ENCODE measurements at regions not wholly inside any gene's neighbourhood (a gene's known extent, or its start where the extent isn't known, plus 50 kb on each side); places are given as distances from the start of the nearest gene placed in this dataset.

DNA sequence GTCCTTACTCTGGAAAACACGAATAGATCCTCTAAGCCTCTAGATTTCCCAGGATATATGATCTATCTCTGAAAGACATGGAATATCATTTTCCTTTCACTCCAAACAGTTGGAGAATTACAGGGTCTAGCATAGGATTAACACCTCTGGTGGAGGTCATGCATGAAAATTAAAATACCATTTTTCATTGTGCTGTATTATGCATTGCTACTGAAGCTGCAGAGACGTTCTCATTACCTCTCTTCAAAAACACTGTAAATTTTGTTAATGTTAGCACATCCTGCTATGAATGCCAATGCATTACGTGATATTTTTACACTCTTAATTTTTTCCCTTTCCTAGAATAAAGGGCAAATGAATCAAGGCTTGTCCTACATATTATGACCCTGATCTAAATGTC is 558.6 kb downstream of the TBC1D32 start:
- no peaks in the 10 kb centered on the region for H3K4me1 ChIP-seq (ENCODE audit: control insufficient read depth, extremely low read depth, insufficient read depth, low read length)
- no peak overlapping the region for H3K9ac ChIP-seq (ENCODE audit: control insufficient read depth, extremely low read depth, insufficient read depth, low read length)
- H3K9me1 ChIP-seq (ENCODE audit: control insufficient read depth, extremely low read depth, insufficient read depth, low read length), result no peaks in the 10 kb centered on the region
- FAIRE-seq (no peak), DNase-seq (ENCODE audit: low read depth, low spot score) (no peak)
- no peak overlapping the region for H3K27ac ChIP-seq (ENCODE audit: control insufficient read depth, insufficient read depth, low read length)
- dilution Hi-C loops (cut with MboI; ENCODE audit: extremely low pct_ligation_motif_present, low sequenced_read_pairs), result no loop called here
- H3K4me2 ChIP-seq (ENCODE audit: control insufficient read depth, extremely low read depth, insufficient read depth, low read depth, low read length), result no peak overlapping the region
- no peaks in the 10 kb centered on the region for H4K20me1 ChIP-seq (ENCODE audit: control insufficient read depth, extremely low read depth, insufficient read depth, low read length)
- no peak overlapping the region for H2AFZ ChIP-seq (ENCODE audit: control insufficient read depth, low read length)
- H3K27me3 ChIP-seq (ENCODE audit: control insufficient read depth, extremely low read depth, insufficient read depth, low read length), result no peaks in the 10 kb centered on the region
- H3K9me3 ChIP-seq (ENCODE audit: control insufficient read depth, low read depth, low read length), result no peaks in the 10 kb centered on the region
- TF ChIP-seq, protein P1, sequence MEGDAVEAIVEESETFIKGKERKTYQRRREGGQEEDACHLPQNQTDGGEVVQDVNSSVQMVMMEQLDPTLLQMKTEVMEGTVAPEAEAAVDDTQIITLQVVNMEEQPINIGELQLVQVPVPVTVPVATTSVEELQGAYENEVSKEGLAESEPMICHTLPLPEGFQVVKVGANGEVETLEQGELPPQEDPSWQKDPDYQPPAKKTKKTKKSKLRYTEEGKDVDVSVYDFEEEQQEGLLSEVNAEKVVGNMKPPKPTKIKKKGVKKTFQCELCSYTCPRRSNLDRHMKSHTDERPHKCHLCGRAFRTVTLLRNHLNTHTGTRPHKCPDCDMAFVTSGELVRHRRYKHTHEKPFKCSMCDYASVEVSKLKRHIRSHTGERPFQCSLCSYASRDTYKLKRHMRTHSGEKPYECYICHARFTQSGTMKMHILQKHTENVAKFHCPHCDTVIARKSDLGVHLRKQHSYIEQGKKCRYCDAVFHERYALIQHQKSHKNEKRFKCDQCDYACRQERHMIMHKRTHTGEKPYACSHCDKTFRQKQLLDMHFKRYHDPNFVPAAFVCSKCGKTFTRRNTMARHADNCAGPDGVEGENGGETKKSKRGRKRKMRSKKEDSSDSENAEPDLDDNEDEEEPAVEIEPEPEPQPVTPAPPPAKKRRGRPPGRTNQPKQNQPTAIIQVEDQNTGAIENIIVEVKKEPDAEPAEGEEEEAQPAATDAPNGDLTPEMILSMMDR (optimal IDR thresholded peaks at IDR 0.05 in 1 of 3, IDR thresholded peaks at IDR 0.05 in 1 of 3, conservative IDR thresholded peaks at IDR 0.05 in 1 of 3; ENCODE audit: extremely low read depth in 1 of 3, insufficient read depth in 2 of 3, low read length in 3 of 3), result no peak
- no peak for TF ChIP-seq EZH2 (IDR thresholded peaks at IDR 0.05; ENCODE audit: low read length)
- H3K79me2 ChIP-seq (ENCODE audit: control insufficient read depth, insufficient read depth, low read length), result no peaks in the 10 kb centered on the region
- H3K36me3 ChIP-seq (ENCODE audit: control insufficient read depth in 2 of 2, extremely low read depth in 1 of 2, insufficient read depth in 2 of 2, low read length in 2 of 2), result no peaks in the 10 kb centered on the region
- H3K4me3 ChIP-seq (ENCODE audit: control insufficient read depth in 2 of 3, extremely low read depth in 1 of 3, insufficient read depth in 2 of 3, low read depth in 1 of 3, low read length in 3 of 3), result no peak overlapping the region

DNA sequence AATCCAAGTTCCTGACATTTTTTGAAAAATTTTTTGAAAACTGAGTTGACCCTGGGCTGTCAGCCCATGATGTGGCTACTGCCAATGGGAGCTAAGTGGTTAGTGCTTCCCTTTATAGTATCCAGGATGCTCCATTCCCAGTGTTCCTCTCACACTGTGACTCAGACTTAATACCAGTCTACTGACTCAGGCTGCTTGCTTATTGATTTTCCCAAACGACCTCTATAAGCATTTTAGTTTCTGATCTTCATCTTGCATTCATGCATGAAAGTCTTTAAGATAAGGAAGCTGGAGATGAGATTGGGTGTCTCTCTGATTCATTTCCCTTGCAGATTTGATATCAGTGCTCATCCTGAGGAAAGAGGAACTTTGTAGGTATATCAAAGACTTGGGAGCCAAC is 560.0 kb downstream of the TBC1D32 start:
- Histone ChIP-seq H3K27ac (ENCODE audit: control insufficient read depth, insufficient read depth, low read length) (no peak overlapping the region), H2AFZ (ENCODE audit: control insufficient read depth, low read length) (no peak overlapping the region), H4K20me1 (ENCODE audit: control insufficient read depth, extremely low read depth, insufficient read depth, low read length) (no peaks in the 10 kb centered on the region), H3K27me3 (ENCODE audit: control insufficient read depth, extremely low read depth, insufficient read depth, low read length) (no peaks in the 10 kb centered on the region), H3K4me2 (ENCODE audit: control insufficient read depth, extremely low read depth, insufficient read depth, low read depth, low read length) (no peak overlapping the region), H3K4me3 (ENCODE audit: control insufficient read depth in 2 of 3, extremely low read depth in 1 of 3, insufficient read depth in 2 of 3, low read depth in 1 of 3, low read length in 3 of 3) (no peak overlapping the region), H3K4me1 (ENCODE audit: control insufficient read depth, extremely low read depth, insufficient read depth, low read length) (no peaks in the 10 kb centered on the region), H3K9ac (ENCODE audit: control insufficient read depth, extremely low read depth, insufficient read depth, low read length) (no peak overlapping the region), H3K9me3 (ENCODE audit: control insufficient read depth, low read depth, low read length) (no peaks in the 10 kb centered on the region), H3K9me1 (ENCODE audit: control insufficient read depth, extremely low read depth, insufficient read depth, low read length) (no peaks in the 10 kb centered on the region), H3K79me2 (ENCODE audit: control insufficient read depth, insufficient read depth, low read length) (no peaks in the 10 kb centered on the region), H3K36me3 (ENCODE audit: control insufficient read depth in 2 of 2, extremely low read depth in 1 of 2, insufficient read depth in 2 of 2, low read length in 2 of 2) (no peaks in the 10 kb centered on the region)
- DNase-seq (ENCODE audit: low read depth, low spot score), result no peak
- TF ChIP-seq, protein P1 (optimal IDR thresholded peaks at IDR 0.05 in 1 of 3, IDR thresholded peaks at IDR 0.05 in 1 of 3, conservative IDR thresholded peaks at IDR 0.05 in 1 of 3; ENCODE audit: extremely low read depth in 1 of 3, insufficient read depth in 2 of 3, low read length in 3 of 3), result no peak
- TF ChIP-seq EZH2 (IDR thresholded peaks at IDR 0.05; ENCODE audit: low read length), result no peak
- dilution Hi-C loops (cut with MboI; ENCODE audit: extremely low pct_ligation_motif_present, low sequenced_read_pairs), result no loop called here
- no peak for FAIRE-seq

All from keratinocyte (primary cell).